ENCODE measurements at regions not wholly inside any gene's neighbourhood (a gene's known extent, or its start where the extent isn't known, plus 50 kb on each side); places are given as distances from the start of the nearest gene placed in this dataset.
"Not testable (repeated sequence)": the region's sequence is repeated elsewhere in the genome, so short reads cannot be mapped to it uniquely, and the experiment has no call there.

GRCh38 chrX:28408017-28408723, 179.1 kb upstream of the IL1RAPL1 start:
- peaks cover 2% of the 10 kb centered on the region for H3K36me3 Mint-ChIP-seq (ENCODE audit: insufficient read depth)
- TF ChIP-seq CTCF (IDR thresholded peaks at IDR 0.05; ENCODE audit: unreplicated experiment) = no peak
- no peak overlapping the region for H3K4me3 Mint-ChIP-seq (ENCODE audit: low read depth)
- H3K4me1 Mint-ChIP-seq (ENCODE audit: low read depth) = no peaks in the 10 kb centered on the region
- H3K27me3 Mint-ChIP-seq = no peaks in the 10 kb centered on the region
- H3K9me3 Mint-ChIP-seq (ENCODE audit: low read depth) = peaks cover 22% of the 10 kb centered on the region
- DNase-seq (ENCODE audit: low spot score, unreplicated experiment) = no peak
- no peak overlapping the region for H3K27ac Mint-ChIP-seq

DNA sequence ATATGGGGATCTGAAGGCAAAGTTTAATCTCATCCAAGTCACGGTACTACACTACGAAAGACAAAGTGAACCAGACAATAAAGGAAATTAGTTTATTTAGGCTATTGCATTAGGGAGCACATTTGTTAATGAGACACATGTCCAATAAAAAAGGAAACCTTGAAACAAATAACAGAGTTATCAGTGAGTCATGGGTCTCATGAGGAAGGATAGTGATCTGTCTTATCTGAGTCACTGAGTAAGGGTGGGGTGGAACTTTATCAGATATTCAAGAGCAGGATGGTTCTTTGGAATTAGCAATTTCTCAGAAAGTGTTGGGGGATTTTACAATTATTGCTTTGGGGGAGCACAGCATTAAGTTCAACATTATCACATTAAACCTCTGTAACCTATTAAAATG, 188.9 kb upstream of the IL1RAPL1 start:
- H3K4me1 Mint-ChIP-seq (ENCODE audit: low read depth) = no peaks in the 10 kb centered on the region
- no peak overlapping the region for H3K27ac Mint-ChIP-seq
- peaks cover 6% of the 10 kb centered on the region for H3K9me3 Mint-ChIP-seq (ENCODE audit: low read depth)
- TF ChIP-seq CTCF (IDR thresholded peaks at IDR 0.05; ENCODE audit: unreplicated experiment) = no peak
- H3K27me3 Mint-ChIP-seq = no peaks in the 10 kb centered on the region
- no peak for DNase-seq (ENCODE audit: low spot score, unreplicated experiment)
- no peaks in the 10 kb centered on the region for H3K36me3 Mint-ChIP-seq (ENCODE audit: insufficient read depth)
- no peak overlapping the region for H3K4me3 Mint-ChIP-seq (ENCODE audit: low read depth)

DNA sequence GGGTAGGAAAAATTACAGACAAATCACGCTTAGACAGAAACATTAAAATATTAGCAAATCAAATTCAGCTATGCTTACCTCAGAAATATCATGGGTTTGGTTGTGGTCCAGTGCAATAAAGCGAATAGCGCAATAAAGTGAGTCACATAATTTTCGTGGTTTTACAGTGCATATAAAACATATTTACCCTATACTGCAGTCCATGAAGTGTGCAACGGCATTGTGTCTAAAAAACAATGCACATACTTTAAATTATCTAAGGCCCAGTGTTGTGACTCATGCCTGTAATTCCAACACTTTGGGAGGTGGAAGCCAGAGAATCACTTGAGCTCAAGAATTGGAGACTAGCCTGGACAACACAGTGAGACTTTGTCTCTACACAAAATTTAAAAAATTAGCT, 195.7 kb upstream of the IL1RAPL1 start:
- H3K4me3 Mint-ChIP-seq (ENCODE audit: low read depth) = no peak overlapping the region
- no peak for DNase-seq (ENCODE audit: low spot score, unreplicated experiment)
- no peaks in the 10 kb centered on the region for H3K36me3 Mint-ChIP-seq (ENCODE audit: insufficient read depth)
- H3K4me1 Mint-ChIP-seq (ENCODE audit: low read depth) = no peaks in the 10 kb centered on the region
- H3K27me3 Mint-ChIP-seq = no peaks in the 10 kb centered on the region
- H3K27ac Mint-ChIP-seq = no peak overlapping the region
- H3K9me3 Mint-ChIP-seq (ENCODE audit: low read depth) = no peaks in the 10 kb centered on the region
- TF ChIP-seq CTCF (IDR thresholded peaks at IDR 0.05; ENCODE audit: unreplicated experiment) = no peak

GRCh38 chrX:28379103-28379502, 208.1 kb upstream of the IL1RAPL1 start:
- Mint-ChIP-seq H3K27me3 (no peaks in the 10 kb centered on the region), H3K4me1 (ENCODE audit: low read depth) (peaks cover 3% of the 10 kb centered on the region), H3K9me3 (ENCODE audit: low read depth) (no peaks in the 10 kb centered on the region), H3K27ac (no peak overlapping the region), H3K36me3 (ENCODE audit: insufficient read depth) (no peaks in the 10 kb centered on the region), H3K4me3 (ENCODE audit: low read depth) (no peak overlapping the region)
- no peak for TF ChIP-seq CTCF (IDR thresholded peaks at IDR 0.05; ENCODE audit: unreplicated experiment)
- no peak for DNase-seq (ENCODE audit: low spot score, unreplicated experiment)

GRCh38 chrX:28367649-28368048, 219.6 kb upstream of the IL1RAPL1 start:
- not testable (repeated sequence) for H3K27ac Mint-ChIP-seq; H3K27me3 Mint-ChIP-seq; H3K4me1 Mint-ChIP-seq (ENCODE audit: low read depth); DNase-seq (ENCODE audit: low spot score, unreplicated experiment); H3K36me3 Mint-ChIP-seq (ENCODE audit: insufficient read depth); H3K4me3 Mint-ChIP-seq (ENCODE audit: low read depth)
- H3K9me3 Mint-ChIP-seq (ENCODE audit: low read depth) = peaks cover 13% of the 10 kb centered on the region

DNA sequence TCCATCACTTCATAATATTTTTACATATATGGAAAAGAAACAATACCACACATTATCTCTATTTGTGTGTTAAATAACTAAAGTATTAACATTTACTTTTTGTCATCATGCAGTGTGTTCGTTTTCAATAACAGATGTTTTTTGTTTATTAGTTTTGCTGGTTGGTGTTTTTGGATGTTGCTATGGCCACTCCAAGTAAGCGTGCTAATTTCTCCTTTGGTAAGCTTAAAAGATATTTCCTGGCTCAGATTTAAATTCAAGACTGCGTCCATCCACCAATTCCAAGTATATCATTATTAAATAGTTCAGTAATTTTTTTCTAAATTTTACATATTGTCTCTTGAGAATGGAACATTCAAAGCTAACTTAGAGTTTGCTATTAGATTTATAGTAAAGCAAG, 235.4 kb upstream of the IL1RAPL1 start:
- H3K4me1 Mint-ChIP-seq (ENCODE audit: low read depth) = no peaks in the 10 kb centered on the region
- H3K9me3 Mint-ChIP-seq (ENCODE audit: low read depth) = no peaks in the 10 kb centered on the region
- no peaks in the 10 kb centered on the region for H3K27me3 Mint-ChIP-seq
- H3K27ac Mint-ChIP-seq = no peak overlapping the region
- no peaks in the 10 kb centered on the region for H3K36me3 Mint-ChIP-seq (ENCODE audit: insufficient read depth)
- H3K4me3 Mint-ChIP-seq (ENCODE audit: low read depth) = no peak overlapping the region
- no peak for DNase-seq (ENCODE audit: low spot score, unreplicated experiment)
- no peak for TF ChIP-seq CTCF (IDR thresholded peaks at IDR 0.05; ENCODE audit: unreplicated experiment)

Measured in progenitor cell of endocrine pancreas (in vitro differentiated cells).